Left renal pelvis (tissue), 4 donors: ENCODE measurements at regions not wholly inside any gene's neighbourhood (a gene's known extent, or its start where the extent isn't known, plus 50 kb on each side); places are given as distances from the start of the nearest gene placed in this dataset.

Experiments used
- DNase-seq, 4 donors: peaks; one replicate each; pipeline ENCODE4 v3.0.0-alpha.2; 2013; ENCODE audit warnings: low read depth in 4 of 4, low spot score in 3 of 4

- no peak for DNase-seq
These were observed 71.7 kb upstream of the KCND2 start for GRCh38 chr7:120201290-120201689.

GRCh38 chr7:120205101-120205500 lies 67.9 kb upstream of the KCND2 start:
- DNase-seq = no peak

- no peak for DNase-seq
These were observed 65.9 kb upstream of the KCND2 start for GRCh38 chr7:120207037-120207436.

- DNase-seq = no peak
These were observed 57.3 kb upstream of the KCND2 start for GRCh38 chr7:120215654-120216053.

- no peak for DNase-seq
These were observed 56.0 kb upstream of the KCND2 start for GRCh38 chr7:120216947-120217346.

- DNase-seq = no peak
These were observed 54.3 kb upstream of the KCND2 start for GRCh38 chr7:120218712-120219111.

GRCh38 chr7:120221666-120222065 lies 51.3 kb upstream of the KCND2 start:
- no peak for DNase-seq
